Spleen (tissue), 11 donors: ENCODE measurements at regions not wholly inside any gene's neighbourhood (a gene's known extent, or its start where the extent isn't known, plus 50 kb on each side); places are given as distances from the start of the nearest gene placed in this dataset.

Experiments used
- DNase-seq: peaks from one replicate; pipeline ENCODE4 v3.0.0-alpha.2; 2020
- H3K27ac ChIP-seq, 8 donors: fragments of 200-600 bp; sonication (generic) in 7 of 8; 1 replicate in 4 of 8; 2 replicates in 4 of 8; pipeline versions ENCODE4 v1.5.0 to v1.8.0; 2016 to 2021; ENCODE audit warnings: inconsistent platforms in 4 of 8, mild to moderate bottlenecking in 4 of 8, moderate library complexity in 1 of 8
- H3K27me3 ChIP-seq, 7 donors: fragments of 200-600 bp; sonication (generic) in 6 of 7; replicated peaks in 1 of 7; 1 replicate in 4 of 7; 2 replicates in 3 of 7; pipeline versions ENCODE4 v1.5.0 to v1.8.0; 2016 to 2021; ENCODE audit warnings: inconsistent platforms in 3 of 7, mild to moderate bottlenecking in 1 of 7
- H3K36me3 ChIP-seq, 6 donors: fragments of 200-600 bp; sonication (generic) in 5 of 6; 1 replicate in 4 of 6; 2 replicates in 2 of 6; pipeline versions ENCODE4 v1.5.0 to v1.8.0; 2016 to 2021; ENCODE audit warnings: inconsistent platforms in 2 of 6
- H3K4me1 ChIP-seq, 6 donors: fragments of 200-600 bp; sonication (generic) in 5 of 6; 1 replicate in 3 of 6; 2 replicates in 3 of 6; pipeline versions ENCODE4 v1.5.0 to v1.8.0; 2016 to 2021; ENCODE audit warnings: inconsistent platforms in 3 of 6
- H3K4me3 ChIP-seq, 8 donors: fragments of 200-600 bp; sonication (generic) in 7 of 8; 1 replicate in 4 of 8; 2 replicates in 4 of 8; pipeline versions ENCODE4 v1.5.0 to v1.8.0; 2016 to 2021; ENCODE audit warnings: inconsistent platforms in 4 of 8, mild to moderate bottlenecking in 4 of 8, moderate library complexity in 2 of 8
- H3K9me3 ChIP-seq, 8 donors: fragments of 200-600 bp; sonication (generic) in 7 of 8; 1 replicate in 4 of 8; 2 replicates in 4 of 8; pipeline versions ENCODE4 v1.5.0 to v1.8.0; 2016 to 2021; ENCODE audit warnings: inconsistent platforms in 4 of 8
- CTCF ChIP-seq, 11 experiments: fragments of 200-600 bp in 7 of 11; fragments of 450-650 bp in 4 of 11; sonication (generic) in 4 of 11; IDR thresholded peaks in 8 of 11; conservative IDR thresholded peaks in 3 of 11; 1 replicate in 7 of 11; 2 replicates in 4 of 11; pipeline versions ENCODE4 v1.4.0 to v1.8.0; 2016 to 2021; ENCODE audit warnings: antibody characterized with exemption in 11 of 11, inconsistent platforms in 4 of 11, mild to moderate bottlenecking in 1 of 11
- POLR2A ChIP-seq, 3 donors: fragments of 450-650 bp; IDR thresholded peaks; one replicate each; pipeline ENCODE4 v1.5.1; 2017; ENCODE audit warnings: antibody characterized with exemption in 3 of 3, mild to moderate bottlenecking in 1 of 3
- POLR2AphosphoS5 ChIP-seq, 3 donors: sonication (generic); formaldehyde crosslinking; IDR thresholded peaks; one replicate each; pipeline ENCODE4 v1.5.1; 2017; ENCODE audit warnings: antibody characterized with exemption in 3 of 3
- WGBS, 5 donors: extraction: QIAGEN DNeasy Blood & Tissue Kit in 3 of 5; methylation state at CpG; one replicate each; pipeline versions ENCODE4 v1.1.5 to v1.1.7; 2013 to 2018; 5-methylcytosine and 5-hydroxymethylcytosine counted together
- intact Hi-C: fragments of 100-400 bp; cut with DNase I; formaldehyde crosslinking; loops from one replicate; pipeline ENCODE4 v1.15.0; 2023; ENCODE audit warnings: low total_unique reads
- donor health status: healthy with polysubstance abuse.
- donor health status: DM: no; HTN: no; CAD: no; lungs with moderate emphysema.
- donor health status: DM: no; HTN: no; CAD: no.
- donor health status: Bipolar disorder and iron deficiency.
- donor health status: healthy.
- donor health status: DM: no; HTN: no; CAD: no.
- donor health status: DM: yes; HTN: yes; CAD: no.

GRCh38 chr9:110106661-110107060 is 101.3 kb downstream of the C9orf152 start:
- H3K4me1 ChIP-seq: peaks cover 13 to 96% (median 63%) of the 10 kb centered on the region in 6 donors
- 80 to 97% (median 85%) methylated on average over 2 of the region's 2 CpGs for WGBS, 5 donors
- H3K27ac ChIP-seq: peak overlapping the region in 1 of 8 donors; percentile 31
- DNase-seq: no peak
- TF ChIP-seq POLR2AphosphoS5 (IDR thresholded peaks at IDR 0.05) (no peak), POLR2A (IDR thresholded peaks at IDR 0.05) (no peak), CTCF (IDR thresholded peaks at IDR 0.05 in 8 of 11, conservative IDR thresholded peaks at IDR 0.05 in 3 of 11) (no peak)
- peaks cover 0 to 5% (median 0%) of the 10 kb centered on the region in 6 donors for H3K36me3 ChIP-seq
- H3K27me3 ChIP-seq: no peaks in the 10 kb centered on the region
- H3K4me3 ChIP-seq: no peak overlapping the region
- H3K9me3 ChIP-seq: no peaks in the 10 kb centered on the region
- intact Hi-C loops: no loop called here

- H3K9me3 ChIP-seq: no peaks in the 10 kb centered on the region
- intact Hi-C loops: no loop called here
- H3K4me3 ChIP-seq: no peak overlapping the region
- no peaks in the 10 kb centered on the region for H3K27me3 ChIP-seq
- peak overlapping the region in 5 of 8 donors; percentile 11 to 64 (median 49) for H3K27ac ChIP-seq
- TF ChIP-seq POLR2AphosphoS5 (IDR thresholded peaks at IDR 0.05) (peak in 1 of 3 donors; percentile 9), POLR2A (IDR thresholded peaks at IDR 0.05) (no peak), CTCF (IDR thresholded peaks at IDR 0.05 in 8 of 11, conservative IDR thresholded peaks at IDR 0.05 in 3 of 11) (no peak)
- H3K36me3 ChIP-seq: no peaks in the 10 kb centered on the region
- 70 to 83% (median 78%) methylated on average over 7 of the region's 7 CpGs for WGBS, 5 donors
- no peak for DNase-seq
- H3K4me1 ChIP-seq: peaks cover 6 to 90% (median 56%) of the 10 kb centered on the region in 6 donors
Observed at GRCh38 chr9:110109333-110110092, 98.4 kb downstream of the C9orf152 start.

- no peak overlapping the region for H3K4me3 ChIP-seq
- no peaks in the 10 kb centered on the region for H3K36me3 ChIP-seq
- no peaks in the 10 kb centered on the region for H3K9me3 ChIP-seq
- intact Hi-C loops: no loop called here
- H3K4me1 ChIP-seq: peaks cover 12 to 90% (median 54%) of the 10 kb centered on the region in 6 donors
- H3K27ac ChIP-seq: peak overlapping the region in 5 of 8 donors; percentile 11 to 64 (median 49)
- TF ChIP-seq CTCF (IDR thresholded peaks at IDR 0.05 in 8 of 11, conservative IDR thresholded peaks at IDR 0.05 in 3 of 11) (no peak), POLR2A (IDR thresholded peaks at IDR 0.05) (no peak)
- H3K27me3 ChIP-seq: no peaks in the 10 kb centered on the region
- 59 to 80% (median 60%) methylated on average over 2 of the region's 2 CpGs for WGBS, 5 donors
- DNase-seq: no peak
Observed at GRCh38 chr9:110110154-110110553, 97.8 kb downstream of the C9orf152 start.

GRCh38 chr9:110111868-110112267 is 96.1 kb downstream of the C9orf152 start:
- no peak overlapping the region for H3K4me3 ChIP-seq
- peaks cover 18 to 91% (median 56%) of the 10 kb centered on the region in 6 donors for H3K4me1 ChIP-seq
- H3K27ac ChIP-seq: peak overlapping the region in 2 of 8 donors; percentile 26 to 59
- no peak for DNase-seq
- no peaks in the 10 kb centered on the region for H3K9me3 ChIP-seq
- 70 to 89% (median 84%) methylated on average over 3 of the region's 3 CpGs for WGBS, 5 donors
- no peaks in the 10 kb centered on the region for H3K27me3 ChIP-seq
- no peak for TF ChIP-seq CTCF (IDR thresholded peaks at IDR 0.05 in 8 of 11, conservative IDR thresholded peaks at IDR 0.05 in 3 of 11)
- no peak for TF ChIP-seq POLR2AphosphoS5 (IDR thresholded peaks at IDR 0.05)
- no peak for TF ChIP-seq POLR2A (IDR thresholded peaks at IDR 0.05)
- intact Hi-C loops: no loop called here
- H3K36me3 ChIP-seq: no peaks in the 10 kb centered on the region
